HepG2 (cell line): ENCODE measurements at regions not wholly inside any gene's neighbourhood (a gene's known extent, or its start where the extent isn't known, plus 50 kb on each side); places are given as distances from the start of the nearest gene placed in this dataset.
A peak's percentile ranks its signal among the peaks of the same experiment; 100 is the strongest.

Experiments
- ATAC-seq: fragments of 200-7000 bp; cut with Tn5 transposase; 3 replicates; pipeline ENCODE4 v1.9.1; 2020; ENCODE audit warnings: mild to moderate bottlenecking, moderate library complexity
- BruUV-seq: library from RNA; stranded (reverse); fragments of 400-500 nt; replicated peaks from 2 replicates; lab custom pipeline; 2021; lab: Mats Ljungman, UMichigan
- CTCF ChIA-PET: fragments of 300-600 bp; formaldehyde crosslinking; extraction: SDS; loops from one replicate; lab custom pipeline; 2021; ENCODE audit warnings: low total read pairs, inconsistent platforms, low intra/inter-chr PET ratio; lab: Yijun Ruan, JAX
- POLR2A ChIA-PET: fragments of 350-600 bp; sonication (Branson Sonifier 250); formaldehyde crosslinking; loops from one replicate; lab custom pipeline; 2020; ENCODE audit warnings: antibody characterized with exemption, inconsistent platforms; lab: Yijun Ruan, JAX
- DNase-seq: peaks from one replicate; pipeline ENCODE4 v3.0.0-alpha.2; 2015; ENCODE audit warnings: low spot score
- FAIRE-seq: peaks from 3 replicates; lab custom pipeline; 2011; peaks lifted over from hg19 to GRCh38; lab: Jason Lieb, UNC
- H2AFZ ChIP-seq: one replicate; pipeline ENCODE4 v1.6.1; 2011; ENCODE audit warnings: low read length, inconsistent platforms
- H3K27ac ChIP-seq: fragments of 300-600 bp; 3 replicates; pipeline ENCODE4 v1.8.0; 2011; ENCODE audit warnings: mixed run types, mild to moderate bottlenecking, mixed read lengths, low read length, inconsistent platforms; ENCODE audit not compliant: insufficient read depth; ENCODE audit errors: extremely low read length
- H3K27me3 ChIP-seq, 2 experiments: fragments of 200-600 bp in 1 of 2; 2 replicates in 1 of 2; 3 replicates in 1 of 2; pipeline versions ENCODE4 v1.6.0 to v1.8.0; 2011; ENCODE audit warnings: low read length in 2 of 2, mild to moderate bottlenecking in 2 of 2, moderate library complexity in 2 of 2, inconsistent platforms in 1 of 2; ENCODE audit not compliant: insufficient read depth in 2 of 2, control insufficient read depth in 1 of 2
- H3K36me3 ChIP-seq, 2 experiments: fragments of 200-600 bp in 1 of 2; replicated peaks in 1 of 2; 2 replicates in 1 of 2; 3 replicates in 1 of 2; pipeline versions ENCODE4 v1.5.1 to v1.8.0; 2011; ENCODE audit warnings: low read length in 2 of 2, inconsistent platforms in 1 of 2; ENCODE audit not compliant: insufficient read depth in 2 of 2, control insufficient read depth in 1 of 2
- H3K4me1 ChIP-seq: 2 replicates; pipeline ENCODE4 v1.5.1; 2012; ENCODE audit warnings: low read length, inconsistent platforms; ENCODE audit not compliant: insufficient read depth
- H3K4me2 ChIP-seq: 2 replicates; pipeline ENCODE4 v1.6.0; 2011; ENCODE audit warnings: low read depth, low read length, inconsistent platforms
- H3K4me3 ChIP-seq, 3 experiments: fragments of 200-600 bp in 1 of 3; sonication (generic), shearing (Covaris generic) in 1 of 3; replicated peaks in 1 of 3; 2 replicates each; pipeline ENCODE4 v1.5.1; 2011 to 2016; ENCODE audit warnings: low read length in 3 of 3, inconsistent platforms in 2 of 3, low read depth in 2 of 3, mild to moderate bottlenecking in 2 of 3, control low read depth in 1 of 3, mixed read lengths in 1 of 3; ENCODE audit not compliant: insufficient read depth in 1 of 3
- H3K79me2 ChIP-seq: one replicate; pipeline ENCODE4 v1.6.1; 2011; ENCODE audit warnings: low read length, inconsistent platforms; ENCODE audit not compliant: insufficient read depth
- H3K9ac ChIP-seq: 2 replicates; pipeline ENCODE4 v1.6.0; 2011; ENCODE audit warnings: mild to moderate bottlenecking, low read depth, low read length, inconsistent platforms; ENCODE audit not compliant: insufficient read depth
- H3K9me3 ChIP-seq: 2 replicates; pipeline ENCODE4 v1.5.1; 2012; ENCODE audit warnings: mild to moderate bottlenecking, low read length
- H4K20me1 ChIP-seq: 2 replicates; pipeline ENCODE4 v1.6.0; 2011; ENCODE audit warnings: inconsistent platforms, mild to moderate bottlenecking, low read length, moderate library complexity; ENCODE audit not compliant: insufficient read depth
- ARID3A ChIP-seq: IDR thresholded peaks from 2 replicates; pipeline ENCODE4 v1.6.1; 2012; ENCODE audit warnings: low read depth, low read length, improper control_type of control experiment
- CREM ChIP-seq, 2 experiments: sonication (generic) in 1 of 2; formaldehyde crosslinking in 1 of 2; IDR thresholded peaks; 2 replicates each; pipeline versions ENCODE4 v1.4.0 to v1.6.1; 2016 to 2020; ENCODE audit warnings: antibody characterized with exemption in 1 of 2, mild to moderate bottlenecking in 1 of 2, missing genetic modification reagents in 1 of 2
- ELK4 ChIP-seq: sonication (generic); formaldehyde crosslinking; IDR thresholded peaks from 2 replicates; pipeline ENCODE4 v1.9.0; 2021; ENCODE audit warnings: missing genetic modification reagents, borderline replicate concordance
- ESRRA ChIP-seq: sonication (generic); formaldehyde crosslinking; IDR thresholded peaks from 2 replicates; pipeline ENCODE4 v1.5.1; 2020; ENCODE audit warnings: mild to moderate bottlenecking, low read depth, missing genetic modification reagents
- FOSL2 ChIP-seq: sonication (generic); formaldehyde crosslinking; IDR thresholded peaks from 2 replicates; pipeline ENCODE4 v1.4.0; 2020; ENCODE audit warnings: missing genetic modification reagents
- FOXA1 ChIP-seq, 2 experiments: fragments of 450-650 bp in 1 of 2; sonication (generic) in 1 of 2; formaldehyde crosslinking in 1 of 2; IDR thresholded peaks; 2 replicates each; pipeline versions ENCODE4 v1.4.0 to v1.6.1; 2016 to 2020; ENCODE audit warnings: missing genetic modification reagents in 1 of 2
- HNF4A ChIP-seq: sonication (generic); formaldehyde crosslinking; IDR thresholded peaks from 2 replicates; pipeline ENCODE4 v1.4.0; 2020; ENCODE audit warnings: missing genetic modification reagents
- KDM1A ChIP-seq: IDR thresholded peaks from 2 replicates; pipeline ENCODE4 v1.6.1; 2016; ENCODE audit warnings: missing compliant biosample characterization
- MYC ChIP-seq: sonication (generic); formaldehyde crosslinking; IDR thresholded peaks from 2 replicates; pipeline ENCODE4 v1.9.0; 2021; ENCODE audit warnings: missing genetic modification reagents, borderline replicate concordance
- NR2F2 ChIP-seq: IDR thresholded peaks from 2 replicates; pipeline ENCODE4 v1.6.1; 2012; ENCODE audit warnings: low read depth, inconsistent platforms, borderline replicate concordance
- NR2F6 ChIP-seq, 2 experiments: IDR thresholded peaks; 2 replicates each; pipeline ENCODE4 v1.6.1; 2016; ENCODE audit warnings: antibody characterized with exemption in 1 of 2, mild to moderate bottlenecking in 1 of 2
- SOX13 ChIP-seq, 3 experiments: fragments of 450-650 bp in 1 of 3; sonication (generic) in 1 of 3; formaldehyde crosslinking in 1 of 3; IDR thresholded peaks in 2 of 3; conservative IDR thresholded peaks in 1 of 3; 2 replicates each; pipeline versions ENCODE4 v1.5.0 to v1.6.1; 2016 to 2020; ENCODE audit warnings: antibody characterized with exemption in 1 of 3, mild to moderate bottlenecking in 1 of 3, missing compliant biosample characterization in 1 of 3, missing genetic modification reagents in 1 of 3, moderate library complexity in 1 of 3
- SRSF4 ChIP-seq: fragments of 200-400 bp; formaldehyde crosslinking; IDR thresholded peaks from one replicate; pipeline ENCODE4 v1.6.1; 2018; ENCODE audit warnings: mild to moderate bottlenecking, low read depth, low read length, moderate library complexity; ENCODE audit not compliant: poor library complexity, severe bottlenecking
- TEAD3 ChIP-seq: optimal IDR thresholded peaks from 2 replicates; pipeline ENCODE3; 2016; ENCODE audit warnings: borderline replicate concordance
- ZFYVE20 ChIP-seq: sonication (generic); formaldehyde crosslinking; IDR thresholded peaks from 2 replicates; pipeline ENCODE4 v1.8.0; 2023; ENCODE audit warnings: low read depth, mild to moderate bottlenecking, moderate library complexity, missing genetic modification reagents, borderline replicate concordance
- ZNF230 ChIP-seq: sonication (generic); formaldehyde crosslinking; IDR thresholded peaks from 2 replicates; pipeline ENCODE4 v1.4.0; 2020; ENCODE audit warnings: mild to moderate bottlenecking, missing genetic modification reagents
- ZNF550 ChIP-seq: sonication (generic); formaldehyde crosslinking; IDR thresholded peaks from 2 replicates; pipeline ENCODE4 v1.4.0; 2020; ENCODE audit warnings: mild to moderate bottlenecking, missing genetic modification reagents, borderline replicate concordance
- ZNF570 ChIP-seq: sonication (generic); formaldehyde crosslinking; IDR thresholded peaks from 2 replicates; pipeline ENCODE4 v1.4.0; 2020; ENCODE audit warnings: mild to moderate bottlenecking, missing genetic modification reagents, borderline replicate concordance
- ZNF572 ChIP-seq: sonication (generic); formaldehyde crosslinking; IDR thresholded peaks from 2 replicates; pipeline ENCODE4 v1.5.1; 2020; ENCODE audit warnings: mild to moderate bottlenecking, missing genetic modification reagents
- ZNF629 ChIP-seq: sonication (generic); formaldehyde crosslinking; conservative IDR thresholded peaks from 2 replicates; pipeline ENCODE4 v1.5.0; 2020; ENCODE audit warnings: missing genetic modification reagents
- ZNF644 ChIP-seq: IDR thresholded peaks from 2 replicates; pipeline ENCODE4 v1.6.1; 2016; ENCODE audit warnings: low read depth
- WGBS: methylation state at CpG from one replicate; pipeline ENCODE4 v1.1.6; 2017; ENCODE audit warnings: low lambda C conversion rate; 5-methylcytosine and 5-hydroxymethylcytosine counted together
- in situ Hi-C: cut with HindIII; loops from 2 replicates; pipeline ENCODE4 v1.10.0; 2017; ENCODE audit warnings: low pct_unique_long_range_greater_than_20kb; ENCODE audit not compliant: extremely low pct_ligation_motif_present
- intact Hi-C: fragments of 100-400 bp; cut with micrococcal nuclease; formaldehyde crosslinking; loops from one replicate; pipeline ENCODE4 v1.10.0; 2022; ENCODE audit not compliant: unreplicated experiment

- TF ChIP-seq ARID3A (no peak), NR2F2 (no peak), MYC (CRISPR knock-in tag) (no peak), SRSF4 (no peak), ZNF572 (CRISPR knock-in tag) (no peak), ZFYVE20 (CRISPR knock-in tag) (no peak)
Observed at GRCh38 chr1:60973668-60974067, 108.7 kb upstream of the NFIA start (continued).

GRCh38 chr1:60972841-60973364 lies 109.5 kb upstream of the NFIA start:
- no peaks in the 10 kb centered on the region for H3K9me3 ChIP-seq
- BruUV-seq: no TSS peak
- H3K4me3 ChIP-seq: no peak overlapping the region
- H3K36me3 ChIP-seq: no peaks in the 10 kb centered on the region
- no peak overlapping the region for H2AFZ ChIP-seq
- in situ Hi-C loops: loop anchor here (10.0 kb wide), 3 partner anchors 482 to 882 kb away; no protein-coding TSS in a partner anchor
- no peaks in the 10 kb centered on the region for H3K79me2 ChIP-seq
- H3K4me1 ChIP-seq: peaks cover 32% of the 10 kb centered on the region
- 5% methylated on average over 4 of the region's 4 CpGs for WGBS
- CTCF ChIA-PET: no interaction called here
- H3K9ac ChIP-seq: no peak overlapping the region
- H3K27me3 ChIP-seq: peaks cover 1 to 4% of the 10 kb centered on the region in 2 experiments; a peak in 1 of 5 replicates
- FAIRE-seq (peak; percentile 47), DNase-seq (peak; percentile 75), ATAC-seq (peak; percentile 85)
- H4K20me1 ChIP-seq: no peaks in the 10 kb centered on the region
- no peak overlapping the region for H3K27ac ChIP-seq
- POLR2A ChIA-PET: no interaction called here
- H3K4me2 ChIP-seq: peak overlapping the region; percentile 1; the same call in 1 of the 2 replicates
- intact Hi-C loops: loop anchor here (5.0 to 10.0 kb wide), 2 partner anchors 172 to 879 kb away; no protein-coding TSS in a partner anchor
- TF ChIP-seq ZNF230 (CRISPR knock-in tag): no peak
- peak; percentile 39 for TF ChIP-seq TEAD3
- TF ChIP-seq KDM1A: peak; percentile 69; the same call in 1 of the 2 replicates
- no peak for TF ChIP-seq ZNF550
- no peak for TF ChIP-seq FOXA1 (IDR thresholded peaks at IDR 0.05)
- peak; percentile 48; the same call in 1 of the 2 replicates for TF ChIP-seq FOXA1 (CRISPR knock-in tag; IDR thresholded peaks at IDR 0.05)
- TF ChIP-seq ELK4: no peak
- peak; percentile 74 for TF ChIP-seq FOSL2 (CRISPR knock-in tag)
- 0 out of 2 replicates have a peak, but pooled peaks have one; percentile 5 for TF ChIP-seq HNF4A (CRISPR knock-in tag)
- TF ChIP-seq NR2F6 (IDR thresholded peaks at IDR 0.05): peak; percentile 23; the same call in 1 of the 2 replicates
- no peak for TF ChIP-seq NR2F6 (CRISPR knock-in tag; IDR thresholded peaks at IDR 0.05)
- peak; percentile 22; the same call in 1 of the 2 replicates for TF ChIP-seq ZNF644 (CRISPR knock-in tag)
- TF ChIP-seq ZNF629 (CRISPR knock-in tag): peak; percentile 94
- TF ChIP-seq CREM (IDR thresholded peaks at IDR 0.05): no peak
- no peak for TF ChIP-seq CREM (CRISPR knock-in tag; IDR thresholded peaks at IDR 0.05)
- TF ChIP-seq SOX13 (IDR thresholded peaks at IDR 0.05): no peak
- 0 out of 4 replicates have a peak, but pooled peaks of 1 of the 2 experiments have one; percentile 9 for TF ChIP-seq SOX13 (CRISPR knock-in tag; conservative IDR thresholded peaks at IDR 0.05 in 1 of 2, IDR thresholded peaks at IDR 0.05 in 1 of 2)
- 0 out of 2 replicates have a peak, but pooled peaks have one; percentile 46 for TF ChIP-seq ESRRA
- no peak for TF ChIP-seq ZNF570 (CRISPR knock-in tag)
